GM23338 (cell line): ENCODE measurements at regions not wholly inside any gene's neighbourhood (a gene's known extent, or its start where the extent isn't known, plus 50 kb on each side); places are given as distances from the start of the nearest gene placed in this dataset.

ENCODE experiments used
- ATAC-seq: fragments of 200-7000 bp; cut with Tn5 transposase; 3 replicates; pipeline ENCODE4 v1.9.1; 2020
- DNase-seq: peaks from one replicate; pipeline ENCODE4 v3.0.0-alpha.2; 2015; ENCODE audit warnings: low spot score
- H2AFZ ChIP-seq: fragments of 200-600 bp; sonication (generic); 2 replicates; pipeline ENCODE4 v1.8.0; 2016; ENCODE audit warnings: antibody characterized with exemption, mild to moderate bottlenecking, moderate library complexity
- H3F3A ChIP-seq: fragments of 200-600 bp; sonication (generic); replicated peaks from 2 replicates; pipeline ENCODE4 v1.8.0; 2017; ENCODE audit warnings: antibody characterized with exemption, mixed run types, low read depth
- H3K27ac ChIP-seq: fragments of 200-600 bp; sonication (generic); 2 replicates; pipeline ENCODE4 v1.6.1; 2016; ENCODE audit warnings: low read depth
- H3K27me3 ChIP-seq: fragments of 200-600 bp; sonication (generic); 2 replicates; pipeline ENCODE4 v1.8.0; 2016; ENCODE audit warnings: mild to moderate bottlenecking, mixed run types, moderate library complexity; ENCODE audit not compliant: insufficient read depth
- H3K36me3 ChIP-seq: fragments of 200-600 bp; sonication (generic); 2 replicates; pipeline ENCODE4 v1.8.0; 2016; ENCODE audit warnings: mild to moderate bottlenecking; ENCODE audit not compliant: insufficient read depth
- H3K4me1 ChIP-seq: fragments of 200-600 bp; sonication (generic); 2 replicates; pipeline ENCODE4 v1.8.0; 2016; ENCODE audit warnings: mild to moderate bottlenecking, moderate library complexity; ENCODE audit not compliant: insufficient read depth
- H3K4me2 ChIP-seq: fragments of 200-600 bp; sonication (generic); 2 replicates; pipeline ENCODE4 v1.7.1; 2017; ENCODE audit warnings: mixed run types
- H3K4me3 ChIP-seq: fragments of 200-600 bp; sonication (generic); 2 replicates; pipeline ENCODE4 v1.6.1; 2016; ENCODE audit warnings: mixed run types
- H3K79me2 ChIP-seq: fragments of 200-600 bp; sonication (generic); replicated peaks from 2 replicates; pipeline ENCODE4 v1.8.0; 2017; ENCODE audit warnings: mild to moderate bottlenecking; ENCODE audit not compliant: insufficient read depth
- H3K9me2 ChIP-seq: fragments of 200-600 bp; sonication (generic); 2 replicates; pipeline ENCODE4 v1.8.0; 2017; ENCODE audit not compliant: insufficient read depth
- H4K20me1 ChIP-seq: fragments of 200-600 bp; sonication (generic); replicated peaks from 2 replicates; pipeline ENCODE4 v1.8.0; 2017; ENCODE audit warnings: mild to moderate bottlenecking; ENCODE audit not compliant: insufficient read depth
- H3K27ac Mint-ChIP-seq: 2 replicates; pipeline ENCODE4 v1.8.0; 2020; ENCODE audit warnings: inconsistent platforms, mild to moderate bottlenecking, moderate library complexity, mixed read lengths
- H3K27me3 Mint-ChIP-seq: 3 replicates; pipeline ENCODE4 v1.8.0; 2022; ENCODE audit warnings: low read depth, mild to moderate bottlenecking, moderate library complexity, mixed read lengths, inconsistent platforms; ENCODE audit not compliant: insufficient read depth, poor library complexity
- H3K36me3 Mint-ChIP-seq: 3 replicates; pipeline ENCODE4 v1.8.0; 2021; ENCODE audit warnings: low read depth, mild to moderate bottlenecking, inconsistent platforms, moderate library complexity, mixed read lengths
- H3K4me1 Mint-ChIP-seq: 3 replicates; pipeline ENCODE4 v1.8.0; 2020; ENCODE audit warnings: mild to moderate bottlenecking, inconsistent platforms, mixed read lengths
- H3K4me3 Mint-ChIP-seq: 3 replicates; pipeline ENCODE4 v1.8.0; 2021; ENCODE audit warnings: moderate library complexity, mild to moderate bottlenecking, inconsistent platforms, mixed read lengths
- H3K9me3 Mint-ChIP-seq: 3 replicates; pipeline ENCODE4 v1.8.0; 2020; ENCODE audit warnings: moderate library complexity, mild to moderate bottlenecking, inconsistent platforms, mixed read lengths
- CREB1 ChIP-seq: fragments of 250-450 bp; sonication (Bioruptor Pico); IDR thresholded peaks from 2 replicates; pipeline ENCODE4 v1.5.0; 2020; ENCODE audit warnings: low read depth, mild to moderate bottlenecking, moderate library complexity
- ETS1 ChIP-seq: IDR thresholded peaks from 2 replicates; pipeline ENCODE4 v1.6.1; 2016; ENCODE audit warnings: antibody characterized with exemption
- EZH2 ChIP-seq: fragments of 200-600 bp; sonication (generic); IDR thresholded peaks from one replicate; pipeline ENCODE4 v1.8.0; 2017; ENCODE audit warnings: antibody characterized with exemption, mild to moderate bottlenecking, low read depth; ENCODE audit not compliant: unreplicated experiment
- EZH2phosphoT487 ChIP-seq: fragments of 200-600 bp; sonication (generic); IDR thresholded peaks from one replicate; pipeline ENCODE4 v1.8.1; 2018; ENCODE audit warnings: antibody characterized with exemption; ENCODE audit not compliant: unreplicated experiment
- JUNB ChIP-seq: IDR thresholded peaks from one replicate; pipeline ENCODE4 v1.6.1; 2016; ENCODE audit warnings: antibody characterized with exemption; ENCODE audit not compliant: unreplicated experiment
- NANOG ChIP-seq: IDR thresholded peaks from 2 replicates; pipeline ENCODE4 v1.6.1; 2016; ENCODE audit warnings: antibody characterized with exemption, borderline replicate concordance
- POLR2AphosphoS5 ChIP-seq: IDR thresholded peaks from 2 replicates; pipeline ENCODE4 v1.6.1; 2016; ENCODE audit warnings: antibody characterized with exemption, low read depth
- REST ChIP-seq: IDR thresholded peaks from one replicate; pipeline ENCODE4 v1.6.1; 2018; ENCODE audit warnings: antibody characterized with exemption; ENCODE audit not compliant: unreplicated experiment
- STAT1 ChIP-seq: IDR thresholded peaks from one replicate; pipeline ENCODE4 v1.6.1; 2016; ENCODE audit warnings: antibody characterized with exemption; ENCODE audit not compliant: unreplicated experiment
- ZNF114 ChIP-seq: fragments of 250-450 bp; sonication (Bioruptor Pico); IDR thresholded peaks from 2 replicates; pipeline ENCODE4 v1.5.0; 2020; ENCODE audit warnings: mild to moderate bottlenecking, moderate library complexity
- ZNF331 ChIP-seq: fragments of 250-450 bp; sonication (Bioruptor Pico); IDR thresholded peaks from 2 replicates; pipeline ENCODE4 v1.5.0; 2020; ENCODE audit warnings: low read depth, mild to moderate bottlenecking, moderate library complexity
- TF ChIP-seq, protein P1 (sequence below): fragments of 250-450 bp; sonication (Bioruptor Pico); IDR thresholded peaks from 2 replicates; pipeline ENCODE4 v1.5.0; 2020; ENCODE audit warnings: mild to moderate bottlenecking, moderate library complexity
- TF ChIP-seq, protein P2 (sequence below), 2 experiments: fragments of 200-600 bp in 1 of 2; sonication (generic) in 1 of 2; conservative IDR thresholded peaks; 2 replicates each; pipeline versions ENCODE4 v1.5.1 to v1.6.1; 2016 to 2017; ENCODE audit warnings: antibody characterized with exemption in 2 of 2, low read depth in 2 of 2, mild to moderate bottlenecking in 2 of 2, moderate library complexity in 1 of 2

DNA sequence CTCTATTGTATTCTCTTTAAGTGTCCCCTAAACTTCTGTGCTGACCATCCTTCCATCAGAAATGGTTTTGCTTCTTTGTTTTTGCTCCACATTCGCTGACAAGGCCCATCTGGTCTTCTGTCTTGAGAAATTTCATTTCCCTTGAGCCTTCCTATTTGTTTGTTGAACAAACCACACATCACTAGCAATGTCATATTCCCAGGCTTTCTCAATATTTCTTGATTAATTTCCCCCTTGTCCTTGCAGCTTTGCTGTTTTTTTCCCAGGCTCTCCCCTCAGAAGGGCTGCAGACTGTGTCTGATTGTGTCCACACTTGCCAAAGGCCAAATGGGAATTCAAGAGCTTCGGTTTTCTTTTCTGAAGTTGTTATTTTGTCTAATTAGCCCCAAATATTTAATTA lies 158.9 kb downstream of the MID1IP1 start:
- Histone ChIP-seq H3K27me3 (no peaks in the 10 kb centered on the region), H3K4me2 (no peak overlapping the region), H4K20me1 (no peaks in the 10 kb centered on the region), H3F3A (no peaks in the 10 kb centered on the region), H3K36me3 (no peaks in the 10 kb centered on the region), H3K4me3 (no peak overlapping the region), H3K27ac (peak overlapping the region; percentile 67; the same call in 1 of the 2 replicates), H3K79me2 (no peaks in the 10 kb centered on the region), H3K4me1 (0 out of 2 replicates have a peak, but pooled peaks cover 5% of the 10 kb centered on the region), H2AFZ (no peak overlapping the region), H3K9me2 (no peaks in the 10 kb centered on the region)
- peaks cover 18% of the 10 kb centered on the region for H3K9me3 Mint-ChIP-seq
- TF ChIP-seq STAT1: no peak
- no peak for TF ChIP-seq EZH2phosphoT487
- no peak for TF ChIP-seq CREB1 (CRISPR knock-in tag)
- no peak for TF ChIP-seq EZH2
- TF ChIP-seq REST: no peak
- no peak for TF ChIP-seq ETS1
- no peak for TF ChIP-seq ZNF114 (CRISPR knock-in tag)
- TF ChIP-seq, protein P1, sequence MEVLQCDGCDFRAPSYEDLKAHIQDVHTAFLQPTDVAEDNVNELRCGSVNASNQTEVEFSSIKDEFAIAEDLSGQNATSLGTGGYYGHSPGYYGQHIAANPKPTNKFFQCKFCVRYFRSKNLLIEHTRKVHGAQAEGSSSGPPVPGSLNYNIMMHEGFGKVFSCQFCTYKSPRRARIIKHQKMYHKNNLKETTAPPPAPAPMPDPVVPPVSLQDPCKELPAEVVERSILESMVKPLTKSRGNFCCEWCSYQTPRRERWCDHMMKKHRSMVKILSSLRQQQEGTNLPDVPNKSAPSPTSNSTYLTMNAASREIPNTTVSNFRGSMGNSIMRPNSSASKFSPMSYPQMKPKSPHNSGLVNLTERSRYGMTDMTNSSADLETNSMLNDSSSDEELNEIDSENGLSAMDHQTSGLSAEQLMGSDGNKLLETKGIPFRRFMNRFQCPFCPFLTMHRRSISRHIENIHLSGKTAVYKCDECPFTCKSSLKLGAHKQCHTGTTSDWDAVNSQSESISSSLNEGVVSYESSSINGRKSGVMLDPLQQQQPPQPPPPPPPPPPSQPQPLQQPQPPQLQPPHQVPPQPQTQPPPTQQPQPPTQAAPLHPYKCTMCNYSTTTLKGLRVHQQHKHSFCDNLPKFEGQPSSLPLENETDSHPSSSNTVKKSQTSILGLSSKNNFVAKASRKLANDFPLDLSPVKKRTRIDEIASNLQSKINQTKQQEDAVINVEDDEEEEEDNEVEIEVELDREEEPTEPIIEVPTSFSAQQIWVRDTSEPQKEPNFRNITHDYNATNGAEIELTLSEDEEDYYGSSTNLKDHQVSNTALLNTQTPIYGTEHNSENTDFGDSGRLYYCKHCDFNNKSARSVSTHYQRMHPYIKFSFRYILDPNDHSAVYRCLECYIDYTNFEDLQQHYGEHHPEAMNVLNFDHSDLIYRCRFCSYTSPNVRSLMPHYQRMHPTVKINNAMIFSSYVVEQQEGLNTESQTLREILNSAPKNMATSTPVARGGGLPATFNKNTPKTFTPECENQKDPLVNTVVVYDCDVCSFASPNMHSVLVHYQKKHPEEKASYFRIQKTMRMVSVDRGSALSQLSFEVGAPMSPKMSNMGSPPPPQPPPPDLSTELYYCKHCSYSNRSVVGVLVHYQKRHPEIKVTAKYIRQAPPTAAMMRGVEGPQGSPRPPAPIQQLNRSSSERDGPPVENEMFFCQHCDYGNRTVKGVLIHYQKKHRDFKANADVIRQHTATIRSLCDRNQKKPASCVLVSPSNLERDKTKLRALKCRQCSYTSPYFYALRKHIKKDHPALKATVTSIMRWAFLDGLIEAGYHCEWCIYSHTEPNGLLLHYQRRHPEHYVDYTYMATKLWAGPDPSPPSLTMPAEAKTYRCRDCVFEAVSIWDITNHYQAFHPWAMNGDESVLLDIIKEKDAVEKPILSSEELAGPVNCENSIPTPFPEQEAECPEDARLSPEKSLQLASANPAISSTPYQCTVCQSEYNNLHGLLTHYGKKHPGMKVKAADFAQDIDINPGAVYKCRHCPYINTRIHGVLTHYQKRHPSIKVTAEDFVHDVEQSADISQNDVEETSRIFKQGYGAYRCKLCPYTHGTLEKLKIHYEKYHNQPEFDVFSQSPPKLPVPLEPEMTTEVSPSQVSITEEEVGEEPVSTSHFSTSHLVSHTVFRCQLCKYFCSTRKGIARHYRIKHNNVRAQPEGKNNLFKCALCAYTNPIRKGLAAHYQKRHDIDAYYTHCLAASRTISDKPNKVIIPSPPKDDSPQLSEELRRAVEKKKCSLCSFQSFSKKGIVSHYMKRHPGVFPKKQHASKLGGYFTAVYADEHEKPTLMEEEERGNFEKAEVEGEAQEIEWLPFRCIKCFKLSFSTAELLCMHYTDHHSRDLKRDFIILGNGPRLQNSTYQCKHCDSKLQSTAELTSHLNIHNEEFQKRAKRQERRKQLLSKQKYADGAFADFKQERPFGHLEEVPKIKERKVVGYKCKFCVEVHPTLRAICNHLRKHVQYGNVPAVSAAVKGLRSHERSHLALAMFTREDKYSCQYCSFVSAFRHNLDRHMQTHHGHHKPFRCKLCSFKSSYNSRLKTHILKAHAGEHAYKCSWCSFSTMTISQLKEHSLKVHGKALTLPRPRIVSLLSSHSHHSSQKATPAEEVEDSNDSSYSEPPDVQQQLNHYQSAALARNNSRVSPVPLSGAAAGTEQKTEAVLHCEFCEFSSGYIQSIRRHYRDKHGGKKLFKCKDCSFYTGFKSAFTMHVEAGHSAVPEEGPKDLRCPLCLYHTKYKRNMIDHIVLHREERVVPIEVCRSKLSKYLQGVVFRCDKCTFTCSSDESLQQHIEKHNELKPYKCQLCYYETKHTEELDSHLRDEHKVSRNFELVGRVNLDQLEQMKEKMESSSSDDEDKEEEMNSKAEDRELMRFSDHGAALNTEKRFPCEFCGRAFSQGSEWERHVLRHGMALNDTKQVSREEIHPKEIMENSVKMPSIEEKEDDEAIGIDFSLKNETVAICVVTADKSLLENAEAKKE: no peak
- TF ChIP-seq POLR2AphosphoS5: no peak
- no peak for TF ChIP-seq JUNB
- TF ChIP-seq ZNF331 (CRISPR knock-in tag): no peak
- TF ChIP-seq, protein P2, sequence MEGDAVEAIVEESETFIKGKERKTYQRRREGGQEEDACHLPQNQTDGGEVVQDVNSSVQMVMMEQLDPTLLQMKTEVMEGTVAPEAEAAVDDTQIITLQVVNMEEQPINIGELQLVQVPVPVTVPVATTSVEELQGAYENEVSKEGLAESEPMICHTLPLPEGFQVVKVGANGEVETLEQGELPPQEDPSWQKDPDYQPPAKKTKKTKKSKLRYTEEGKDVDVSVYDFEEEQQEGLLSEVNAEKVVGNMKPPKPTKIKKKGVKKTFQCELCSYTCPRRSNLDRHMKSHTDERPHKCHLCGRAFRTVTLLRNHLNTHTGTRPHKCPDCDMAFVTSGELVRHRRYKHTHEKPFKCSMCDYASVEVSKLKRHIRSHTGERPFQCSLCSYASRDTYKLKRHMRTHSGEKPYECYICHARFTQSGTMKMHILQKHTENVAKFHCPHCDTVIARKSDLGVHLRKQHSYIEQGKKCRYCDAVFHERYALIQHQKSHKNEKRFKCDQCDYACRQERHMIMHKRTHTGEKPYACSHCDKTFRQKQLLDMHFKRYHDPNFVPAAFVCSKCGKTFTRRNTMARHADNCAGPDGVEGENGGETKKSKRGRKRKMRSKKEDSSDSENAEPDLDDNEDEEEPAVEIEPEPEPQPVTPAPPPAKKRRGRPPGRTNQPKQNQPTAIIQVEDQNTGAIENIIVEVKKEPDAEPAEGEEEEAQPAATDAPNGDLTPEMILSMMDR (conservative IDR thresholded peaks at IDR 0.05; ENCODE audit: low read depth in 2 of 2): no peak
- TF ChIP-seq NANOG: no peak
- H3K27ac Mint-ChIP-seq: no peak overlapping the region
- no peak for ATAC-seq
- H3K27me3 Mint-ChIP-seq: no peaks in the 10 kb centered on the region
- no peak for DNase-seq
- H3K4me3 Mint-ChIP-seq: no peak overlapping the region
- peaks cover 10% of the 10 kb centered on the region; the same call in 1 of the 3 replicates for H3K4me1 Mint-ChIP-seq
- H3K36me3 Mint-ChIP-seq: peaks cover 15% of the 10 kb centered on the region; the same call in 2 of the 3 replicates
